H9 (cell line): ENCODE measurements at regions not wholly inside any gene's neighbourhood (a gene's known extent, or its start where the extent isn't known, plus 50 kb on each side); places are given as distances from the start of the nearest gene placed in this dataset.

Source experiments
- DNase-seq: peaks from one replicate; pipeline ENCODE4 v3.0.0-alpha.2; 2017
- H2AFZ ChIP-seq: one replicate; pipeline ENCODE4 v1.6.1; 2013; ENCODE audit warnings: mild to moderate bottlenecking, low read length, control low read depth, moderate library complexity
- H2AK5ac ChIP-seq: 2 replicates; pipeline ENCODE4 v1.6.1; 2013; ENCODE audit warnings: low read length, control low read depth, mixed read lengths; ENCODE audit not compliant: insufficient read length
- H2BK120ac ChIP-seq: one replicate; pipeline ENCODE4 v1.6.1; 2013; ENCODE audit warnings: low read depth, mild to moderate bottlenecking, low read length, control low read depth, inconsistent platforms; ENCODE audit not compliant: poor library complexity, severe bottlenecking
- H2BK12ac ChIP-seq: 2 replicates; pipeline ENCODE4 v1.6.1; 2013; ENCODE audit warnings: low read length, control low read depth, mixed read lengths, low read depth; ENCODE audit not compliant: insufficient read length
- H2BK15ac ChIP-seq: 2 replicates; pipeline ENCODE4 v1.6.1; 2013; ENCODE audit warnings: low read depth, low read length, control low read depth
- H2BK20ac ChIP-seq: one replicate; pipeline ENCODE4 v1.6.1; 2013; ENCODE audit warnings: low read depth, mild to moderate bottlenecking, low read length, control low read depth, inconsistent platforms; ENCODE audit not compliant: poor library complexity, severe bottlenecking
- H2BK5ac ChIP-seq: 2 replicates; pipeline ENCODE4 v1.6.1; 2013; ENCODE audit warnings: low read length, control low read depth, mixed read lengths; ENCODE audit not compliant: insufficient read length
- H3K14ac ChIP-seq: 2 replicates; pipeline ENCODE4 v1.6.1; 2013; ENCODE audit warnings: low read length, control low read depth; ENCODE audit not compliant: insufficient read depth
- H3K18ac ChIP-seq: 2 replicates; pipeline ENCODE4 v1.6.1; 2013; ENCODE audit warnings: low read depth, mild to moderate bottlenecking, mixed read lengths, low read length, control low read depth; ENCODE audit not compliant: insufficient read length
- H3K23ac ChIP-seq: 2 replicates; pipeline ENCODE4 v1.6.1; 2013; ENCODE audit warnings: low read length, control low read depth, mixed read lengths, low read depth; ENCODE audit not compliant: insufficient read length
- H3K23me2 ChIP-seq: 2 replicates; pipeline ENCODE4 v1.6.1; 2013; ENCODE audit warnings: low read depth, mild to moderate bottlenecking, mixed read lengths, low read length, control low read depth; ENCODE audit not compliant: insufficient read length, poor library complexity, severe bottlenecking
- H3K27ac ChIP-seq: 2 replicates; pipeline ENCODE4 v1.5.1; 2013; ENCODE audit warnings: low read length, control low read depth, mixed read lengths, low read depth; ENCODE audit not compliant: insufficient read length
- H3K27me3 ChIP-seq: 2 replicates; pipeline ENCODE4 v1.6.1; 2013; ENCODE audit warnings: low read length, control low read depth, inconsistent platforms; ENCODE audit not compliant: insufficient read depth
- H3K4ac ChIP-seq: 2 replicates; pipeline ENCODE4 v1.6.1; 2013; ENCODE audit warnings: low read depth, mild to moderate bottlenecking, control low read depth, inconsistent platforms, low read length, moderate library complexity
- H3K4me1 ChIP-seq: 2 replicates; pipeline ENCODE4 v1.6.1; 2013; ENCODE audit warnings: low read length, control low read depth, inconsistent platforms; ENCODE audit not compliant: insufficient read depth
- H3K4me2 ChIP-seq: 2 replicates; pipeline ENCODE4 v1.6.1; 2013; ENCODE audit warnings: low read length, control low read depth, mixed read lengths; ENCODE audit not compliant: insufficient read length, insufficient read depth
- H3K56ac ChIP-seq: 2 replicates; pipeline ENCODE4 v1.6.1; 2013; ENCODE audit warnings: low read depth, mild to moderate bottlenecking, mixed read lengths, low read length, control low read depth; ENCODE audit not compliant: insufficient read length
- H3K79me1 ChIP-seq: 2 replicates; pipeline ENCODE4 v1.6.1; 2013; ENCODE audit warnings: low read depth, mild to moderate bottlenecking, moderate library complexity, low read length, control low read depth, inconsistent platforms; ENCODE audit not compliant: insufficient read depth, poor library complexity, severe bottlenecking
- H3K79me2 ChIP-seq: 2 replicates; pipeline ENCODE4 v1.6.1; 2013; ENCODE audit warnings: low read length, control low read depth, inconsistent platforms; ENCODE audit not compliant: insufficient read depth
- H3K9ac ChIP-seq: 2 replicates; pipeline ENCODE4 v1.6.1; 2013; ENCODE audit warnings: low read length, control low read depth, mixed read lengths; ENCODE audit not compliant: insufficient read length; ENCODE audit errors: extremely low read depth
- H3K9me3 ChIP-seq: one replicate; pipeline ENCODE4 v1.6.1; 2013; ENCODE audit warnings: low read depth, low read length, inconsistent platforms; ENCODE audit not compliant: control insufficient read depth
- H3T11ph ChIP-seq: one replicate; pipeline ENCODE4 v1.6.1; 2013; ENCODE audit warnings: mild to moderate bottlenecking, low read length, control low read depth, inconsistent platforms
- H4K20me1 ChIP-seq: one replicate; pipeline ENCODE4 v1.6.1; 2013; ENCODE audit not compliant: control insufficient read depth, insufficient read length, insufficient read depth
- H4K5ac ChIP-seq: 2 replicates; pipeline ENCODE4 v1.6.1; 2013; ENCODE audit warnings: low read depth, mild to moderate bottlenecking, mixed read lengths, low read length, control low read depth; ENCODE audit not compliant: insufficient read length
- H4K8ac ChIP-seq: replicated peaks from 2 replicates; pipeline ENCODE4 v1.6.1; 2013; ENCODE audit warnings: low read length, control low read depth, mixed read lengths, low read depth; ENCODE audit not compliant: insufficient read length
- H4K91ac ChIP-seq: 2 replicates; pipeline ENCODE4 v1.6.1; 2013; ENCODE audit warnings: low read depth, mild to moderate bottlenecking, moderate library complexity, mixed read lengths, low read length, control low read depth; ENCODE audit not compliant: insufficient read length
- H3K27ac Mint-ChIP-seq, 3 experiments: 2 replicates in 2 of 3; 3 replicates in 1 of 3; pipeline ENCODE4 v1.8.0; 2020 to 2021; ENCODE audit warnings: mixed read lengths in 3 of 3, mild to moderate bottlenecking in 1 of 3, moderate library complexity in 1 of 3
- H3K27me3 Mint-ChIP-seq: 2 replicates; pipeline ENCODE4 v1.8.0; 2021; ENCODE audit warnings: low read depth, mild to moderate bottlenecking, moderate library complexity, mixed read lengths
- H3K36me3 Mint-ChIP-seq, 3 experiments: 2 replicates in 2 of 3; 3 replicates in 1 of 3; pipeline ENCODE4 v1.8.0; 2020 to 2021; ENCODE audit warnings: low read depth in 3 of 3, mixed read lengths in 3 of 3; ENCODE audit not compliant: insufficient read depth in 1 of 3
- H3K4me1 Mint-ChIP-seq, 2 experiments: 2 replicates each; pipeline ENCODE4 v1.8.0; 2020; ENCODE audit warnings: mixed read lengths in 2 of 2
- H3K4me3 Mint-ChIP-seq, 2 experiments: 2 replicates in 1 of 2; 3 replicates in 1 of 2; pipeline ENCODE4 v1.8.0; 2020 to 2021; ENCODE audit warnings: mild to moderate bottlenecking in 2 of 2, mixed read lengths in 2 of 2, moderate library complexity in 1 of 2
- H3K9me3 Mint-ChIP-seq, 2 experiments: 2 replicates in 1 of 2; 3 replicates in 1 of 2; pipeline ENCODE4 v1.8.0; 2020; ENCODE audit warnings: mild to moderate bottlenecking in 2 of 2, mixed read lengths in 2 of 2, moderate library complexity in 1 of 2
- WGBS: extraction: QIAGEN DNeasy Blood & Tissue Kit; methylation state at CpG from one replicate; pipeline ENCODE4 v1.1.7; 2013; ENCODE audit warnings: missing lambda C conversion rate, low lambda C conversion rate, mixed read lengths; ENCODE audit not compliant: insufficient read length; ENCODE audit errors: extremely low coverage; 5-methylcytosine and 5-hydroxymethylcytosine counted together
- TF ChIP-seq, protein P1 (sequence below): fragments of 200-600 bp; sonication (generic); conservative IDR thresholded peaks from 3 replicates; pipeline ENCODE4 v1.8.0; 2021; ENCODE audit warnings: antibody characterized with exemption, mild to moderate bottlenecking

GRCh38 chrX:34764852-34765361 is 107.8 kb upstream of the TMEM47 start:
- peak; percentile 57 for DNase-seq

More at GRCh38 chrX:34764852-34765361, 107.8 kb upstream of the TMEM47 start:
- Histone ChIP-seq H4K5ac (no peak overlapping the region), H3K4me2 (no peak overlapping the region), H2BK15ac (no peak overlapping the region), H3K56ac (no peak overlapping the region), H3K23ac (no peak overlapping the region), H2AK5ac (no peak overlapping the region), H4K91ac (no peak overlapping the region), H3K23me2 (no peaks in the 10 kb centered on the region), H2BK5ac (no peak overlapping the region), H3K9ac (no peak overlapping the region), H2BK120ac (no peak overlapping the region), H3K79me2 (no peaks in the 10 kb centered on the region), H2BK12ac (no peak overlapping the region), H4K20me1 (no peaks in the 10 kb centered on the region), H3K4me1 (peaks cover 6% of the 10 kb centered on the region; the same call in 1 of the 2 replicates), H4K8ac (no peak overlapping the region), H3K27ac (peak overlapping the region; percentile 57), H3K4ac (no peak overlapping the region), H3K79me1 (no peaks in the 10 kb centered on the region), H3K14ac (no peak overlapping the region), H3T11ph (no peak overlapping the region), H2BK20ac (no peak overlapping the region), H3K27me3 (no peaks in the 10 kb centered on the region), H3K18ac (no peak overlapping the region), H2AFZ (no peak overlapping the region), H3K9me3 (no peaks in the 10 kb centered on the region)
- no peaks in the 10 kb centered on the region; the same call in 1 of the 2 replicates for H3K27me3 Mint-ChIP-seq
- H3K9me3 Mint-ChIP-seq = peaks cover 10 to 47% of the 10 kb centered on the region in 2 experiments
- WGBS = no CpG with 5 or more reads among the region's 2 CpGs
- H3K27ac Mint-ChIP-seq = peak overlapping the region; percentile 30 to 90 (median 72); a peak in 4 of 7 replicates
- H3K36me3 Mint-ChIP-seq = peaks cover 0 to 11% (median 5%) of the 10 kb centered on the region in 3 experiments; a peak in 4 of 7 replicates
- peaks cover 49% of the 10 kb centered on the region in 2 experiments for H3K4me1 Mint-ChIP-seq
- H3K4me3 Mint-ChIP-seq = peak overlapping the region in 1 of 2 experiments; percentile 18; a peak in 2 of 5 replicates
- TF ChIP-seq, protein P1, sequence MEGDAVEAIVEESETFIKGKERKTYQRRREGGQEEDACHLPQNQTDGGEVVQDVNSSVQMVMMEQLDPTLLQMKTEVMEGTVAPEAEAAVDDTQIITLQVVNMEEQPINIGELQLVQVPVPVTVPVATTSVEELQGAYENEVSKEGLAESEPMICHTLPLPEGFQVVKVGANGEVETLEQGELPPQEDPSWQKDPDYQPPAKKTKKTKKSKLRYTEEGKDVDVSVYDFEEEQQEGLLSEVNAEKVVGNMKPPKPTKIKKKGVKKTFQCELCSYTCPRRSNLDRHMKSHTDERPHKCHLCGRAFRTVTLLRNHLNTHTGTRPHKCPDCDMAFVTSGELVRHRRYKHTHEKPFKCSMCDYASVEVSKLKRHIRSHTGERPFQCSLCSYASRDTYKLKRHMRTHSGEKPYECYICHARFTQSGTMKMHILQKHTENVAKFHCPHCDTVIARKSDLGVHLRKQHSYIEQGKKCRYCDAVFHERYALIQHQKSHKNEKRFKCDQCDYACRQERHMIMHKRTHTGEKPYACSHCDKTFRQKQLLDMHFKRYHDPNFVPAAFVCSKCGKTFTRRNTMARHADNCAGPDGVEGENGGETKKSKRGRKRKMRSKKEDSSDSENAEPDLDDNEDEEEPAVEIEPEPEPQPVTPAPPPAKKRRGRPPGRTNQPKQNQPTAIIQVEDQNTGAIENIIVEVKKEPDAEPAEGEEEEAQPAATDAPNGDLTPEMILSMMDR = no peak
